ENCODE measurements at regions not wholly inside any gene's neighbourhood (a gene's known extent, or its start where the extent isn't known, plus 50 kb on each side); places are given as distances from the start of the nearest gene placed in this dataset.

DNA sequence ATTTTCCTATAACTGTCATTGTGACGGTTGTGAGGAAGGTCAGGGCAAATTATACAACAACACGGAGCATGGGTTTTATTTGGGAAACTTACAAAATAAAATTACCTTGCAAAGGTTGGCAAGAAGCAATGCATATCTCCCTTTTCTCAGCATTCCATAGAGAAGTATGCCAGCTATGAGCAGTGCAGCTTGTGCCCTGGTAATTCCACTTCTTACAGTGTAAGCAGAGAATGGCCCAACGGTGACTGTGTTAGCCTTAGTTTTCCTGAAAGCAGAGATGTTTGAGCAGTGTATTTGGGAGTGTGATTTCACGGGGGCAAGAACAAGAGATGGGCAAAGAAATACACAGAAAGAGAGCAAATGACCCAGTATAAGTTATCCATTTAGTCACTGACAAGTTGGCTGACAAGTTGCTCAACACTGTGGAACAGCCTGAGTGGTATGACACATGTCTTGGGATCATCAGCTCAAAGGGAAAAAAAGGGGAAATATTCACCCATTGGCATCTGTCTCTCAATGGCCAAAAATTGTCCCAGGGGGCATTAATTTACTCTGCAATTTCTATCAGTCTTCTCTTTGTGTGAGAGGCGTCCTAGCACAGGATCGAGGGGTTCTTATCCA is 210.9 kb upstream of the NRIP1 start:
- intact Hi-C loops (cut with DNase I), result no loop called here
- Histone ChIP-seq H3K4me3 (no peak overlapping the region), H3K36me3 (no peaks in the 10 kb centered on the region), H3K27me3 (no peaks in the 10 kb centered on the region), H3K9me3 (no peaks in the 10 kb centered on the region), H3K9ac (ENCODE audit: low read depth in 2 of 2, low read length in 2 of 2) (no peak overlapping the region), H3K4me1 (no peaks in the 10 kb centered on the region), H3K27ac (no peak overlapping the region)
- no peak for TF ChIP-seq CTCF (IDR thresholded peaks at IDR 0.05)
- no peak for DNase-seq

- intact Hi-C loops (cut with DNase I), result no loop called here
- Histone ChIP-seq H3K36me3 (no peaks in the 10 kb centered on the region), H3K9ac (ENCODE audit: low read depth in 2 of 2, low read length in 2 of 2) (no peak overlapping the region), H3K9me3 (no peaks in the 10 kb centered on the region), H3K4me1 (no peaks in the 10 kb centered on the region), H3K4me3 (no peak overlapping the region), H3K27me3 (no peaks in the 10 kb centered on the region), H3K27ac (no peak overlapping the region)
- no peak for DNase-seq
- TF ChIP-seq CTCF (IDR thresholded peaks at IDR 0.05), result no peak
These were observed 211.4 kb upstream of the NRIP1 start for GRCh38 chr21:15276243-15276642.

GRCh38 chr21:15277466-15277865 is 212.7 kb upstream of the NRIP1 start:
- Histone ChIP-seq H3K27ac (no peak overlapping the region), H3K4me1 (no peaks in the 10 kb centered on the region), H3K9ac (ENCODE audit: low read depth in 2 of 2, low read length in 2 of 2) (no peak overlapping the region), H3K4me3 (no peak overlapping the region), H3K36me3 (no peaks in the 10 kb centered on the region), H3K27me3 (no peaks in the 10 kb centered on the region), H3K9me3 (no peaks in the 10 kb centered on the region)
- TF ChIP-seq CTCF (IDR thresholded peaks at IDR 0.05), result no peak
- no peak for DNase-seq
- intact Hi-C loops (cut with DNase I), result no loop called here

GRCh38 chr21:15278279-15278678 is 213.5 kb upstream of the NRIP1 start:
- Histone ChIP-seq H3K27me3 (no peaks in the 10 kb centered on the region), H3K27ac (no peak overlapping the region), H3K4me3 (no peak overlapping the region), H3K9me3 (no peaks in the 10 kb centered on the region), H3K4me1 (no peaks in the 10 kb centered on the region), H3K36me3 (no peaks in the 10 kb centered on the region), H3K9ac (ENCODE audit: low read depth in 2 of 2, low read length in 2 of 2) (no peak overlapping the region)
- DNase-seq, result no peak
- intact Hi-C loops (cut with DNase I), result no loop called here
- TF ChIP-seq CTCF (IDR thresholded peaks at IDR 0.05), result no peak

DNA sequence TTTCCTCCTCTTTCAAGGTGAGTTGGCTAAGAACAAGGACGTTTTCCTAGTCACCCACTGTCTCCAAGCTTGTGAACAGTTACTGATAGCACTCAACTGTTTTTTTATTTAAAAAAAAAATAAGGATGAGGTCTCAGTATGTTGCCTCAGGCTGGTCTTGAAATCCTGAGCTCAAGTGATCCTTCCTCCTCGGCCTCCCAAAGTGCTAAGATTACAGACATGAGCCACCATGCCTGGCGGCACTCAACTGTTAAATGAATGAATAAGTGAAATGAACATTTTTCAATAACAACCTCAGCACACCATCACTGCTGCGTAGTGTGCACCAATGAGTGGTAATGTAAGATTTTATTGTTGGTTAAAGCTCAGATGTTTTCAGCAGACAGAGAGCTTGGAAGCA is 214.1 kb upstream of the NRIP1 start:
- Histone ChIP-seq H3K27ac (no peak overlapping the region), H3K9me3 (no peaks in the 10 kb centered on the region), H3K36me3 (no peaks in the 10 kb centered on the region), H3K9ac (ENCODE audit: low read depth in 2 of 2, low read length in 2 of 2) (no peak overlapping the region), H3K4me3 (no peak overlapping the region), H3K27me3 (no peaks in the 10 kb centered on the region), H3K4me1 (no peaks in the 10 kb centered on the region)
- intact Hi-C loops (cut with DNase I), result no loop called here
- DNase-seq, result no peak
- no peak for TF ChIP-seq CTCF (IDR thresholded peaks at IDR 0.05)

Measured in colonic mucosa (tissue), 4 donors.